RWPE1 (cell line): ENCODE measurements at regions not wholly inside any gene's neighbourhood (a gene's known extent, or its start where the extent isn't known, plus 50 kb on each side); places are given as distances from the start of the nearest gene placed in this dataset.

Experiments
- CTCF ChIA-PET: fragments of 350-600 bp; sonication (Branson Sonifier 250); formaldehyde crosslinking; extraction: SDS; loops from one replicate; lab custom pipeline; 2021; lab: Yijun Ruan, JAX
- POLR2A ChIA-PET: fragments of 400-600 bp; formaldehyde crosslinking; extraction: SDS; loops from one replicate; lab custom pipeline; 2020; ENCODE audit warnings: antibody characterized with exemption; ENCODE audit not compliant: low non-redundant PET; lab: Yijun Ruan, JAX
- DNase-seq: peaks from one replicate; pipeline ENCODE4 v3.0.0; 2012; ENCODE audit warnings: low spot score
- H3K27ac ChIP-seq: fragments of 450-650 bp; 2 replicates; pipeline ENCODE4 v1.5.1; 2017
- CTCF ChIP-seq: fragments of 450-650 bp; conservative IDR thresholded peaks from 2 replicates; pipeline ENCODE4 v1.5.1; 2017; ENCODE audit warnings: low read depth, mild to moderate bottlenecking

GRCh38 chr12:60027266-60027665 is 431.4 kb downstream of the SLC16A7 start:
- POLR2A ChIA-PET: no interaction called here
- no peak for DNase-seq
- CTCF ChIA-PET: no interaction called here
- TF ChIP-seq CTCF: no peak
- no peak overlapping the region for H3K27ac ChIP-seq

DNA sequence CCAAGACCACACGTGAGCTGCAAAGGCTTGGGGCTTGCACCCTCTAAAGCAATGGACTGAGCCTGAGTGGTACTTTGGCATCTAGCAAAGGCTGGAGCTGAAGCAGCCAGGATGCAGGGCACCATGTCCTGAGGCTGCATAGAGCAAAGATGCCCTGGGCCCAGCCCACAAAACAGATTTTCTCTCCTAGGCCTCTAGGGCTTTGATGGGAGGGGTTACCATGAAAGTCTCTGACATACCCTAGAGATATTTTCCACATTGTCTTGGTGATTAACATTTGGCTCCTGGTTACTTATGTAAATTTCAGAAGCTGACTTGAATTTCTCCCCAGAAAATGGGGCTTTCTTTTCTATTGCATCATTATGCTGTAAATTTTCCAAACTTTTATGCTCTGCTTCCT is 438.3 kb downstream of the SLC16A7 start:
- no peak for TF ChIP-seq CTCF
- DNase-seq: no peak
- no peak overlapping the region for H3K27ac ChIP-seq
- CTCF ChIA-PET: no interaction called here
- POLR2A ChIA-PET: no interaction called here

DNA sequence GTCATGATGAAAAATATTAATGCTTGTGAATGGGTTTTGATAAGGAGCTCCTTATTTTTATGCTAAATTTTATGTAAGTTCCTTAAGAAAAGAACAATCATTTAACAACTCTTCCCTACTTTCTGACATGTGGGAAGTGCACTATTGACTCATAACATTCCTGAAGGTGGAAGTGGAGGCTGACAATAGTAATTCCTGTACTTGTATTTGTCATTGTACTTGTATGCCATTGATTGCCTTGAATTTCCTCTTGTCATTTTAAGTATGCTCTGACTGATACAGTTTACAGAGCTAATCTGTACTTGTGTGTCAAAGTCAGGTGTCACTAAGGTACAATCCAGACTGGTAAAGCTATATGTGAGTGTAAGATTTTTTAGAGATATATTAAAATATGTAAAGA is 440.0 kb downstream of the SLC16A7 start:
- TF ChIP-seq CTCF: no peak
- no peak overlapping the region for H3K27ac ChIP-seq
- ChIA-PET CTCF (interaction anchor here (0.7 kb wide), 1 partner anchor 865 kb away, joined by 3 read pairs; no protein-coding TSS in a partner anchor), POLR2A (no interaction called here)
- peak; percentile 20 for DNase-seq

DNA sequence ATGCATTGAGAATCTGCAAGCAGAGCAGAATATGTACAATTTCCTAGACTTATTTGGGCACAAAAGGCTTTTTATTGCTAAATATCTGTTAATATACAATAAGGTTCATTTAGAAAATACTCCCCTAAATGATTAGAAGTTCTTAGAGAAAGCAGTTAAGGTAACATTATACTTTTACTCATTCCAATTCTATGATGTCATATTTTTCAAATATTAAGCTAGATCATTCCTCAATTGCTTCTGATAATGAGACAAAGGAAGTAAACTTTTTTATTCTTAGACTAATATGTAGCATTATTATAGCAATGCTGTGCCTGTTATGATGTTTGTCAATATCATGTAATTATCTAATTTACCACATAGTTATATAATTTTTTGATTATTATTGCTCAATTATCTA is 447.0 kb downstream of the SLC16A7 start:
- POLR2A ChIA-PET: no interaction called here
- no peak for TF ChIP-seq CTCF
- H3K27ac ChIP-seq: no peak overlapping the region
- CTCF ChIA-PET: no interaction called here
- DNase-seq: no peak

DNA sequence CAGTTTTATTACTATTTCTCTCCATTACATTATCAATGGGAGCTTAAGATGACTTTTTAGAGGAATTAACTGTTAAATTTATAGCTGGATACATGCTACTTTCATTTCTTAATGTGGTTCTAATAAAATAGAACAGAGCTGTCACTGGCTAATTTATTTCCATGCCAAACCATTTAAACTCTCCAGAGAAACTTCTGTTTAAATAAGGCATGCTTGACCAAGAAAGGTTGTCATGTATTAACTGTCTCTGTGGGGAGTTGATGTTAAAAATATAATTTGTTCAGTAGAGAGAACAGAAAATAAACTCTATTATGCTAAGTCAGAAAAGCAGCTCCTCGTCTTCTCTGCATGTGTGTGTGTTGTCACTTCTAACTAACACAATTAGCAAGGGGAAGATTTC is 447.4 kb downstream of the SLC16A7 start:
- POLR2A ChIA-PET: no interaction called here

DNA sequence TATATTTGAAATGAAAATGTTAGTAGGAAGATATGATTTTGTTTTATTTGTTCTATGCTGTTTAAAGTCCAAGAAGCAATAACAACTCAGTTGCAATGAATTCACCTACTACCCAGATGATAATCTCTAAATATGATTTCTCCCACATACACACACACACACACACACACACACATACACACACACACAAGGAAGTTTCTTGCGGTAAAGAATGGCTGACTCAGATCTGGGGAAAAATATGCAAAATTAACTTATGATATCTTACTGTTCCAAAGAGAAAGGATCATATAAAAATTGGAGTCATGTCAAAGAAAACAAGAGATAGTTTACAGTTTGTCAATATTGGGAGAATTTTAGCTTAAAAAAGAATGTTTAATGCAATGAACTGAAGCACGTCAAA is 456.7 kb downstream of the SLC16A7 start:
- ChIA-PET POLR2A (no interaction called here), CTCF (interaction anchor here (0.5 kb wide), 1 partner anchor 1560 kb away, joined by 5 read pairs; no protein-coding TSS in a partner anchor)
- DNase-seq: no peak
- H3K27ac ChIP-seq: no peak overlapping the region
- no peak for TF ChIP-seq CTCF

More for the DNA sequence above, 447.4 kb downstream of the SLC16A7 start:
- no peak overlapping the region for H3K27ac ChIP-seq
- DNase-seq: no peak
- CTCF ChIA-PET: interaction anchor here (0.7 kb wide), 1 partner anchor 393 kb away, joined by 3 read pairs; no protein-coding TSS in a partner anchor
- no peak for TF ChIP-seq CTCF
